ENCODE measurements at regions not wholly inside any gene's neighbourhood (a gene's known extent, or its start where the extent isn't known, plus 50 kb on each side); places are given as distances from the start of the nearest gene placed in this dataset.
"Not testable (repeated sequence)": the region's sequence is repeated elsewhere in the genome, so short reads cannot be mapped to it uniquely, and the experiment has no call there.

DNA sequence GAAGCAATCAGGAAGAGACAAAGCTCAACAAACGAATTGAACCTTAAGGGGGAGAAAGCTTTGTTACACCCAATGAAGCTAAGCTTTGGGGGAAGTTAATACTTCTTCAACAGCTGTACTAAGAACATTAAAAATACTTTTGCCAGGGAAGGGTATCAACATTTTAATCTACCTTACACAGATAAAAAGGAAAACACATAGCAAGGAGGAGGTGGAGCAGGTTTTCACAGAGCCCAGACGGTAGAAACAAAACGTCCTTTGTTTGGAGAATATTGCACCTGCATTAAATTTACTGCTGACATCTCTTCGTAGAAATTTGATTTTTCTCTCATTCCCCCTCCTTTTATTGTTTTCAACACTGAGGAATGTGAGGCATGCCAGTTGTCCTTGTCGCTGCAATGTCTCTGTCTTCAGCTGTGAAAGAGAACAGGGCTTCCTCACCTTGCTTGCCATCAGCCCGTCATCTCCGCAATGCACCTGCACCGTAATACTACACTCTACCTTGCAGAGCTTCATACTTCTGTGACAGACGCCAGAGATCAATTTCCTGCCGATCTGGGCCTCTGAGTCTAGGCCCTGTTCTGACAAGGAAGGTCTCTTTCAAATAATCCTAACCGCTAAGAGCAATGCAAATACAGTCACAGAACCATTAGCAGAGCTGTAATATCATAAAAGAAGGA is 270.8 kb downstream of the SPRY2 start:
- Histone ChIP-seq H3K9me3 (no peaks in the 10 kb centered on the region), H3K36me3 (no peaks in the 10 kb centered on the region), H3K27me3 (no peaks in the 10 kb centered on the region), H3K4me3 (no peak overlapping the region), H3K4me1 (no peaks in the 10 kb centered on the region), H3K27ac (no peak overlapping the region)
- intact Hi-C loops (cut with DNase I; ENCODE audit: low total_unique reads) = no loop called here
- no peak for DNase-seq (ENCODE audit: low spot score in 2 of 2)
- TF ChIP-seq POLR2AphosphoS5 (IDR thresholded peaks at IDR 0.05) (no peak), POLR2A (IDR thresholded peaks at IDR 0.05) (no peak)
- TF ChIP-seq, protein P1, sequence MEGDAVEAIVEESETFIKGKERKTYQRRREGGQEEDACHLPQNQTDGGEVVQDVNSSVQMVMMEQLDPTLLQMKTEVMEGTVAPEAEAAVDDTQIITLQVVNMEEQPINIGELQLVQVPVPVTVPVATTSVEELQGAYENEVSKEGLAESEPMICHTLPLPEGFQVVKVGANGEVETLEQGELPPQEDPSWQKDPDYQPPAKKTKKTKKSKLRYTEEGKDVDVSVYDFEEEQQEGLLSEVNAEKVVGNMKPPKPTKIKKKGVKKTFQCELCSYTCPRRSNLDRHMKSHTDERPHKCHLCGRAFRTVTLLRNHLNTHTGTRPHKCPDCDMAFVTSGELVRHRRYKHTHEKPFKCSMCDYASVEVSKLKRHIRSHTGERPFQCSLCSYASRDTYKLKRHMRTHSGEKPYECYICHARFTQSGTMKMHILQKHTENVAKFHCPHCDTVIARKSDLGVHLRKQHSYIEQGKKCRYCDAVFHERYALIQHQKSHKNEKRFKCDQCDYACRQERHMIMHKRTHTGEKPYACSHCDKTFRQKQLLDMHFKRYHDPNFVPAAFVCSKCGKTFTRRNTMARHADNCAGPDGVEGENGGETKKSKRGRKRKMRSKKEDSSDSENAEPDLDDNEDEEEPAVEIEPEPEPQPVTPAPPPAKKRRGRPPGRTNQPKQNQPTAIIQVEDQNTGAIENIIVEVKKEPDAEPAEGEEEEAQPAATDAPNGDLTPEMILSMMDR (IDR thresholded peaks at IDR 0.05) = no peak

DNA sequence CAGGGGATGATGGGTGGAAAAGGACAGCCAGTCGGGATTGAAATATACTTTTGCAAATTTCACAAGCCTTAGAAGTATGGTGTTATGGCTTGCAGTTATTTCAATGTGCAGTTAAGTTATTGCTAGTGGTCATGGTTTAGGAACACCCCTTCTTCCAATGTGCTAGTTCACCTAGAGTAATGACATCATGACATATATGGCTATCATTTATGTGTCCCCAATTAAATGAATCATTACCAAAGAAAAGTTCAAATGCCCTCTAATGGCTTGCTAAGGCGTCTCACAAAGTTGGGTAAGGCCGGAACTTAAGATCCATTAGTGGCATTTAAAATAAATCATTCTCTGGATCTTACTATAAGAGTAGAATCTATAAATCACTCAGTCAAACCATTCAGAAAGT is 271.6 kb downstream of the SPRY2 start:
- no peaks in the 10 kb centered on the region for H3K27me3 ChIP-seq
- H3K9me3 ChIP-seq = no peaks in the 10 kb centered on the region
- TF ChIP-seq, protein P1 (IDR thresholded peaks at IDR 0.05) = no peak
- no peak for TF ChIP-seq POLR2A (IDR thresholded peaks at IDR 0.05)
- no peak for TF ChIP-seq POLR2AphosphoS5 (IDR thresholded peaks at IDR 0.05)
- DNase-seq (ENCODE audit: low spot score in 2 of 2) = no peak
- no peak overlapping the region for H3K27ac ChIP-seq
- no peaks in the 10 kb centered on the region for H3K4me1 ChIP-seq
- H3K36me3 ChIP-seq = no peaks in the 10 kb centered on the region
- intact Hi-C loops (cut with DNase I; ENCODE audit: low total_unique reads) = no loop called here
- H3K4me3 ChIP-seq = no peak overlapping the region

DNA sequence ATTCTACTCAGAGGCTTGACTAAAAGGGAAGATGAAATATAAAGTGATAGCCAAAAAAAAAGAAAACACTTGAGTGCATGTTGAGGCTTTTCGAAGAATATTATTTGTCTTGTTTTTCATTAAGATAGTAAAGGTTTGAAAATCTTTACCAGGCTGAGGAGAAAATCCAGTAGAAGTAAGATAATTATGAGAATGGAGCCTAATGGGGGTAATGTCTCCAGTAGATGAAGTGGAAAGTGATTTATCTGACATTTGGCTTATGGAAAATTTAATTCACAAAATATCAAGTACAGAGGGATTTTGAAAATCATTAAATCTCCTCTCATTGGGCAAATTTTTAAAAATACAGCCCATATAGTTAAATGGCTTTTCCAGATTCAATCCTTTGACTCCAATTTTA is 274.9 kb downstream of the SPRY2 start:
- DNase-seq (ENCODE audit: low spot score in 2 of 2) = no peak
- H3K27me3 ChIP-seq = no peaks in the 10 kb centered on the region
- H3K27ac ChIP-seq = no peak overlapping the region
- TF ChIP-seq, protein P1 (IDR thresholded peaks at IDR 0.05) = no peak
- TF ChIP-seq POLR2A (IDR thresholded peaks at IDR 0.05) (no peak), POLR2AphosphoS5 (IDR thresholded peaks at IDR 0.05) (no peak)
- no peak overlapping the region for H3K4me3 ChIP-seq
- no peaks in the 10 kb centered on the region for H3K36me3 ChIP-seq
- no peaks in the 10 kb centered on the region for H3K9me3 ChIP-seq
- no peaks in the 10 kb centered on the region for H3K4me1 ChIP-seq
- intact Hi-C loops (cut with DNase I; ENCODE audit: low total_unique reads) = no loop called here

DNA sequence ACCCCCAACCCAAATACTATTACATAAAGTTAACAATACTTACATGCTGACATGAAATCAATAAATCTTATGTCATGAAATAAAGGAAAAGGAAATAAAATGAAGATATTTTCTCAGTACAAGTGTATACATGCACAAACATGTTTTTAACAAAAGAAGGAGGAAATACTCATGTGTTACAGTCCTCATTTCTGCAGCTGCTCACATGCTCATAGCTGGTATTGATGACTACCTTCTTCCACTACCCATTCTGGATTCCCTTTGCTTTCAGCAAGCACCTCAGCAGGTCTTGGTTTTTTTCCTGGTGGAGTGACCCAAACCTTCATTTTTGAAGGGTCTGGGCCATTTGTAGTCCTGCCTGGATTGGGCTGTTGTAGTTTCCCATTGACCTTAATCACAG is 278.5 kb downstream of the SPRY2 start:
- DNase-seq (ENCODE audit: low spot score in 2 of 2); H3K4me3 ChIP-seq; H3K27me3 ChIP-seq; H3K36me3 ChIP-seq; intact Hi-C loops (cut with DNase I; ENCODE audit: low total_unique reads); H3K9me3 ChIP-seq; H3K4me1 ChIP-seq; H3K27ac ChIP-seq: not testable (repeated sequence)

DNA sequence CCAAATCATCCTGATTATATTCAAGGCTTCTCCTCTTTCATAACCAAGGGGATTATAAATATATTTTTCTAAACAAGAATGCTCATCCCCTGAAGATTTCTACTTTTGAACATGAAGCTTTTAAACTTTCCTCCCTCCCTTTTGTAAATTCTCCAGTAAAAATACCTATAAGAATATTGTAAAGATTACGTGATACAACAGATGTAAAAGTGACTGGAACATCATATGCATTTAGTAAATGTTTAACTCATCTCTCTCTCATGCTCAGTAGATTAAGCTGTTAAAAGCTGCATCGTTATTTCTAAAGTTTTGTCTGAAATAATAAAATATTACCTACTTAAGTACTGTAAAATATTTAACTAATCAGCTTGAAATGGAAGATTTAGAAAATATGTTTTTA is 281.1 kb downstream of the SPRY2 start:
- H3K9me3 ChIP-seq = no peaks in the 10 kb centered on the region
- H3K27me3 ChIP-seq = no peaks in the 10 kb centered on the region
- H3K4me1 ChIP-seq = no peaks in the 10 kb centered on the region
- intact Hi-C loops (cut with DNase I; ENCODE audit: low total_unique reads) = no loop called here
- no peak overlapping the region for H3K27ac ChIP-seq
- H3K36me3 ChIP-seq = no peaks in the 10 kb centered on the region
- no peak for TF ChIP-seq POLR2A (IDR thresholded peaks at IDR 0.05)
- no peak for TF ChIP-seq POLR2AphosphoS5 (IDR thresholded peaks at IDR 0.05)
- TF ChIP-seq, protein P1 (IDR thresholded peaks at IDR 0.05) = no peak
- no peak for DNase-seq (ENCODE audit: low spot score in 2 of 2)
- H3K4me3 ChIP-seq = no peak overlapping the region

DNA sequence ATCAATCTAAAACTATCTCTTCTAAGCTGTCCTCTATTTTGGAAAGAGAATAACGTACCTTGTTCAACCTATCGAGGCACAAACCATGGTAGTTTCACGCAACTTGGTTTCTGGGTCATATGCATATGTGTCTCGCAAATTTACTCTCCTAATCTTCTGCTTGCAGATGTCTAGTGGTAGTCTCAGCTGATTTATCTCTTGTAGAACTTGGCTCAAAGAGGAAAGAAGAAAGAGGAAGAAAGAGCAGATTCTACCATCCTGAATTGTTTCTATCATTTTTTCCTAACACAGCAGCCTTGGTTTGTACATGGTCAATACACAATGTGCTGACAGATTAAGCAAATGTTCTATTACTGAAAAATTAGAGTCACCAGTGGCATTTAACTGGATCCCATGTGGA is 282.3 kb downstream of the SPRY2 start:
- no peaks in the 10 kb centered on the region for H3K27me3 ChIP-seq
- no peak for DNase-seq (ENCODE audit: low spot score in 2 of 2)
- no peak overlapping the region for H3K27ac ChIP-seq
- H3K36me3 ChIP-seq = no peaks in the 10 kb centered on the region
- TF ChIP-seq POLR2A (IDR thresholded peaks at IDR 0.05) (no peak), POLR2AphosphoS5 (IDR thresholded peaks at IDR 0.05) (no peak)
- TF ChIP-seq, protein P1 (IDR thresholded peaks at IDR 0.05) = no peak
- no peaks in the 10 kb centered on the region for H3K4me1 ChIP-seq
- H3K4me3 ChIP-seq = no peak overlapping the region
- H3K9me3 ChIP-seq = no peaks in the 10 kb centered on the region
- intact Hi-C loops (cut with DNase I; ENCODE audit: low total_unique reads) = no loop called here

Data from breast epithelium (tissue), 4 donors.